ENCODE measurements at regions not wholly inside any gene's neighbourhood (a gene's known extent, or its start where the extent isn't known, plus 50 kb on each side); places are given as distances from the start of the nearest gene placed in this dataset.

GRCh38 chr4:23113104-23113503, 420.4 kb downstream of the GBA3 start:
- POLR2A ChIA-PET, result no interaction called here

DNA sequence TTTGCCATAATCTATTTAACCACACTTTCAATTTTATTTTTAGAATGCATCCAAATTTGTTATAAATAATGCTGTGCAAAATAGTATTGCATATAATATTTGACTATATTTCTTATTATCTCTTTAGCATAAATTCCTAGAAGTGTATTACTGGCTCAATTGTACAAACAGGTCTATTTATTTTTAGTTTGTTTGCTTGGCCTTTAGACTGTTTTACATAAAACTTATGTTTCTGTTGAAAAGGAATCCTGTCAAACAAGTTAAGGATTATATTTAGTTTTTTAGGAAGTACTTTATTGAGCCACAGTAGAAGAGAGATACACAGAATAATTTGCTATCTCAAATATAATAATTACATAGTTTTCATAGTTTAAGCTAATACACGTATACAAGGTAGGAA, 413.8 kb downstream of the GBA3 start:
- H3K9me3 ChIP-seq (ENCODE audit: control insufficient read depth, insufficient read depth, low read depth, low read length), result no peaks in the 10 kb centered on the region
- intact Hi-C loops (cut with micrococcal nuclease; ENCODE audit: unreplicated experiment), result no loop called here
- H3K27me3 ChIP-seq (ENCODE audit: control insufficient read depth, insufficient read depth, low read length), result no peaks in the 10 kb centered on the region
- ChIA-PET POLR2A (no interaction called here), CTCF (no interaction called here)
- H3K36me3 ChIP-seq (ENCODE audit: control insufficient read depth, insufficient read depth, low read length), result no peaks in the 10 kb centered on the region
- DNase-seq (ENCODE audit: low read depth, low spot score), result no peak
- TF ChIP-seq, protein P1, sequence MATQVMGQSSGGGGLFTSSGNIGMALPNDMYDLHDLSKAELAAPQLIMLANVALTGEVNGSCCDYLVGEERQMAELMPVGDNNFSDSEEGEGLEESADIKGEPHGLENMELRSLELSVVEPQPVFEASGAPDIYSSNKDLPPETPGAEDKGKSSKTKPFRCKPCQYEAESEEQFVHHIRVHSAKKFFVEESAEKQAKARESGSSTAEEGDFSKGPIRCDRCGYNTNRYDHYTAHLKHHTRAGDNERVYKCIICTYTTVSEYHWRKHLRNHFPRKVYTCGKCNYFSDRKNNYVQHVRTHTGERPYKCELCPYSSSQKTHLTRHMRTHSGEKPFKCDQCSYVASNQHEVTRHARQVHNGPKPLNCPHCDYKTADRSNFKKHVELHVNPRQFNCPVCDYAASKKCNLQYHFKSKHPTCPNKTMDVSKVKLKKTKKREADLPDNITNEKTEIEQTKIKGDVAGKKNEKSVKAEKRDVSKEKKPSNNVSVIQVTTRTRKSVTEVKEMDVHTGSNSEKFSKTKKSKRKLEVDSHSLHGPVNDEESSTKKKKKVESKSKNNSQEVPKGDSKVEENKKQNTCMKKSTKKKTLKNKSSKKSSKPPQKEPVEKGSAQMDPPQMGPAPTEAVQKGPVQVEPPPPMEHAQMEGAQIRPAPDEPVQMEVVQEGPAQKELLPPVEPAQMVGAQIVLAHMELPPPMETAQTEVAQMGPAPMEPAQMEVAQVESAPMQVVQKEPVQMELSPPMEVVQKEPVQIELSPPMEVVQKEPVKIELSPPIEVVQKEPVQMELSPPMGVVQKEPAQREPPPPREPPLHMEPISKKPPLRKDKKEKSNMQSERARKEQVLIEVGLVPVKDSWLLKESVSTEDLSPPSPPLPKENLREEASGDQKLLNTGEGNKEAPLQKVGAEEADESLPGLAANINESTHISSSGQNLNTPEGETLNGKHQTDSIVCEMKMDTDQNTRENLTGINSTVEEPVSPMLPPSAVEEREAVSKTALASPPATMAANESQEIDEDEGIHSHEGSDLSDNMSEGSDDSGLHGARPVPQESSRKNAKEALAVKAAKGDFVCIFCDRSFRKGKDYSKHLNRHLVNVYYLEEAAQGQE (IDR thresholded peaks at IDR 0.05; ENCODE audit: insufficient read depth in 1 of 2, low read depth in 2 of 2, low read length in 1 of 2), result no peak
- TF ChIP-seq SIN3A (IDR thresholded peaks at IDR 0.05; ENCODE audit: borderline replicate concordance, insufficient read depth, low read depth, low read length), result no peak
- TF ChIP-seq, protein P2, sequence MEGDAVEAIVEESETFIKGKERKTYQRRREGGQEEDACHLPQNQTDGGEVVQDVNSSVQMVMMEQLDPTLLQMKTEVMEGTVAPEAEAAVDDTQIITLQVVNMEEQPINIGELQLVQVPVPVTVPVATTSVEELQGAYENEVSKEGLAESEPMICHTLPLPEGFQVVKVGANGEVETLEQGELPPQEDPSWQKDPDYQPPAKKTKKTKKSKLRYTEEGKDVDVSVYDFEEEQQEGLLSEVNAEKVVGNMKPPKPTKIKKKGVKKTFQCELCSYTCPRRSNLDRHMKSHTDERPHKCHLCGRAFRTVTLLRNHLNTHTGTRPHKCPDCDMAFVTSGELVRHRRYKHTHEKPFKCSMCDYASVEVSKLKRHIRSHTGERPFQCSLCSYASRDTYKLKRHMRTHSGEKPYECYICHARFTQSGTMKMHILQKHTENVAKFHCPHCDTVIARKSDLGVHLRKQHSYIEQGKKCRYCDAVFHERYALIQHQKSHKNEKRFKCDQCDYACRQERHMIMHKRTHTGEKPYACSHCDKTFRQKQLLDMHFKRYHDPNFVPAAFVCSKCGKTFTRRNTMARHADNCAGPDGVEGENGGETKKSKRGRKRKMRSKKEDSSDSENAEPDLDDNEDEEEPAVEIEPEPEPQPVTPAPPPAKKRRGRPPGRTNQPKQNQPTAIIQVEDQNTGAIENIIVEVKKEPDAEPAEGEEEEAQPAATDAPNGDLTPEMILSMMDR (IDR thresholded peaks at IDR 0.05), result no peak
- no peak for TF ChIP-seq TCF7L2 (IDR thresholded peaks at IDR 0.05; ENCODE audit: low read depth, low read length)
- TF ChIP-seq POLR2AphosphoS5 (IDR thresholded peaks at IDR 0.05; ENCODE audit: low read depth, low read length), result no peak
- H3K4me1 ChIP-seq (ENCODE audit: control insufficient read depth, insufficient read depth, low read length), result no peaks in the 10 kb centered on the region
- H3K4me3 ChIP-seq (ENCODE audit: low read depth in 2 of 2, low read length in 2 of 2), result no peak overlapping the region
- no TSS peak for BruUV-seq (replicated peaks)
- in situ Hi-C loops (cut with HindIII; ENCODE audit: low pct_unique_long_range_greater_than_20kb, low sequenced_read_pairs), result no loop called here
- H3K27ac ChIP-seq (ENCODE audit: low read length), result no peak overlapping the region
- ATAC-seq, result no peak

More at GRCh38 chr4:23113104-23113503, 420.4 kb downstream of the GBA3 start:
- in situ Hi-C loops (cut with HindIII; ENCODE audit: low pct_unique_long_range_greater_than_20kb, low sequenced_read_pairs), result no loop called here
- no peaks in the 10 kb centered on the region for H3K36me3 ChIP-seq (ENCODE audit: control insufficient read depth, insufficient read depth, low read length)
- H3K27me3 ChIP-seq (ENCODE audit: control insufficient read depth, insufficient read depth, low read length), result no peaks in the 10 kb centered on the region
- H3K27ac ChIP-seq (ENCODE audit: low read length), result no peak overlapping the region
- no peaks in the 10 kb centered on the region for H3K4me1 ChIP-seq (ENCODE audit: control insufficient read depth, insufficient read depth, low read length)
- H3K4me3 ChIP-seq (ENCODE audit: low read depth in 2 of 2, low read length in 2 of 2), result no peak overlapping the region
- intact Hi-C loops (cut with micrococcal nuclease; ENCODE audit: unreplicated experiment), result no loop called here
- BruUV-seq (replicated peaks), result no TSS peak
- H3K9me3 ChIP-seq (ENCODE audit: control insufficient read depth, insufficient read depth, low read depth, low read length), result no peaks in the 10 kb centered on the region
- CTCF ChIA-PET, result no interaction called here
- no peak for DNase-seq (ENCODE audit: low read depth, low spot score)
- TF ChIP-seq, protein P1 (IDR thresholded peaks at IDR 0.05; ENCODE audit: insufficient read depth in 1 of 2, low read depth in 2 of 2, low read length in 1 of 2), result no peak
- no peak for TF ChIP-seq SIN3A (IDR thresholded peaks at IDR 0.05; ENCODE audit: borderline replicate concordance, insufficient read depth, low read depth, low read length)
- no peak for TF ChIP-seq TCF7L2 (IDR thresholded peaks at IDR 0.05; ENCODE audit: low read depth, low read length)
- TF ChIP-seq, protein P2 (IDR thresholded peaks at IDR 0.05), result no peak
- no peak for TF ChIP-seq POLR2AphosphoS5 (IDR thresholded peaks at IDR 0.05; ENCODE audit: low read depth, low read length)
- ATAC-seq, result no peak
